ENCODE measurements at regions not wholly inside any gene's neighbourhood (a gene's known extent, or its start where the extent isn't known, plus 50 kb on each side); places are given as distances from the start of the nearest gene placed in this dataset.

DNA sequence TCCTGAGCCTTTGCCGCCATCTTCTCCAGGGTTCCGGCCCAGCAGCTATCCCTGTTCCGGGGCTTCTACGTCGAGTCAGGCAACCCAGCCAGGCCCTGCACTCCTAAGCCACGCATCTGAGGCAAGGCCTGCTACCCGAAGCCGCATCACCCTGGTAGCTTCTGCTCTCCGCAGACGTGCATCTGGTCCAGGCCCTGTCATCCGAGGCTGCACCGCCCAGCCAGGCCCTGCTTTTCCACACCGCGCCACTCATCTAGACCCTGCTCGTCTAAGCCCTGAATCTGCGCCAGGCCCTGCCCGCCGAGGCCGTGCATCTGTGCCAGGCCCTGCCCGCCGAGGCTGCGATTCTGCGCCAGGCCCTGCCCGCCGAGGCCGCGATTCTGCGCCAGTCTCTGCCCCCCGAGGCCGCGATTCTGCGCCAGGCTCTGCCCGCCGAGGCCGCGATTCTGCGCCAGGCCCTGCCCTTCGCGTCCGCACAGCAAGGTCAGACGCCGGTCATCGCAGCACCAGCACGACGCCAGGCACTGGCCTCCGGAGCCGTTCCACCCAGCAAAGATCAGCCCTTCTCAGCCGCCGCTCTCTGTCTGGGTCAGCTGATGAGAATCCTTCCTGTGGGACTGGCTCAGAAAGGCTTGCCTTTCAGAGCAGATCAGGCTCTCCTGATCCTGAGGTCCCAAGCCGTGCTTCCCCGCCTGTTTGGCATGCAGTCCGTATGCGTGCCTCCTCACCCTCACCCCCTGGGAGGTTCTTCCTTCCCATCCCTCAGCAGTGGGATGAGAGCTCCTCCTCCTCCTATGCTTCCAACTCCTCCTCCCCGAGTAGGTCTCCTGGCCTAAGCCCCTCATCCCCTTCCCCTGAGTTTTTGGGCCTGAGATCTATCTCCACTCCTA is 75.1 kb downstream of the NUDT10 start:
- H2AFZ ChIP-seq (ENCODE audit: low read depth, low read length) = no peak overlapping the region
- ChIA-PET POLR2A (no interaction called here), CTCF (no interaction called here)
- H3K4me3 ChIP-seq (replicated peaks in 1 of 3; ENCODE audit: insufficient read depth in 1 of 3, low read depth in 1 of 3, low read length in 3 of 3) = no peak overlapping the region
- no peak overlapping the region for H3K4me2 ChIP-seq (ENCODE audit: insufficient read depth, low read length)
- FAIRE-seq = no peak
- DNase-seq (ENCODE audit: low read depth, low spot score) = no peak
- no peaks in the 10 kb centered on the region for H3K79me2 ChIP-seq (ENCODE audit: control insufficient read depth, insufficient read depth, low read length)
- H3K9me1 ChIP-seq (replicated peaks; ENCODE audit: control insufficient read depth, extremely low read depth, insufficient read depth, low read length) = no peaks in the 10 kb centered on the region
- no peak for TF ChIP-seq JUN (IDR thresholded peaks at IDR 0.05; ENCODE audit: borderline replicate concordance, insufficient read depth, insufficient read length, low read depth)
- TF ChIP-seq, protein P1, sequence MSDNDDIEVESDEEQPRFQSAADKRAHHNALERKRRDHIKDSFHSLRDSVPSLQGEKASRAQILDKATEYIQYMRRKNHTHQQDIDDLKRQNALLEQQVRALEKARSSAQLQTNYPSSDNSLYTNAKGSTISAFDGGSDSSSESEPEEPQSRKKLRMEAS (IDR thresholded peaks at IDR 0.05; ENCODE audit: insufficient read depth, insufficient read length) = no peak
- TF ChIP-seq, protein P2, sequence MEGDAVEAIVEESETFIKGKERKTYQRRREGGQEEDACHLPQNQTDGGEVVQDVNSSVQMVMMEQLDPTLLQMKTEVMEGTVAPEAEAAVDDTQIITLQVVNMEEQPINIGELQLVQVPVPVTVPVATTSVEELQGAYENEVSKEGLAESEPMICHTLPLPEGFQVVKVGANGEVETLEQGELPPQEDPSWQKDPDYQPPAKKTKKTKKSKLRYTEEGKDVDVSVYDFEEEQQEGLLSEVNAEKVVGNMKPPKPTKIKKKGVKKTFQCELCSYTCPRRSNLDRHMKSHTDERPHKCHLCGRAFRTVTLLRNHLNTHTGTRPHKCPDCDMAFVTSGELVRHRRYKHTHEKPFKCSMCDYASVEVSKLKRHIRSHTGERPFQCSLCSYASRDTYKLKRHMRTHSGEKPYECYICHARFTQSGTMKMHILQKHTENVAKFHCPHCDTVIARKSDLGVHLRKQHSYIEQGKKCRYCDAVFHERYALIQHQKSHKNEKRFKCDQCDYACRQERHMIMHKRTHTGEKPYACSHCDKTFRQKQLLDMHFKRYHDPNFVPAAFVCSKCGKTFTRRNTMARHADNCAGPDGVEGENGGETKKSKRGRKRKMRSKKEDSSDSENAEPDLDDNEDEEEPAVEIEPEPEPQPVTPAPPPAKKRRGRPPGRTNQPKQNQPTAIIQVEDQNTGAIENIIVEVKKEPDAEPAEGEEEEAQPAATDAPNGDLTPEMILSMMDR (IDR thresholded peaks at IDR 0.05; ENCODE audit: extremely low read depth in 1 of 2, insufficient read depth in 1 of 2, low read depth in 1 of 2, low read length in 2 of 2) = no peak
- no peak for TF ChIP-seq POLR2A (IDR thresholded peaks at IDR 0.05; ENCODE audit: low read depth, low read length)
- no peak for TF ChIP-seq GATA2 (IDR thresholded peaks at IDR 0.05; ENCODE audit: insufficient read depth, insufficient read length, low read depth, low read length)
- TF ChIP-seq POLR2AphosphoS5 (IDR thresholded peaks at IDR 0.05; ENCODE audit: insufficient read depth, low read depth, low read length) = no peak
- no peak for TF ChIP-seq FOS (IDR thresholded peaks at IDR 0.05; ENCODE audit: borderline replicate concordance, insufficient read depth, low read length)
- BruUV-seq (replicated peaks) = no TSS peak
- no peaks in the 10 kb centered on the region for H4K20me1 ChIP-seq (replicated peaks; ENCODE audit: control insufficient read depth, extremely low read depth, insufficient read depth, low read length)
- no peak overlapping the region for H3K27ac ChIP-seq (ENCODE audit: insufficient read depth, low read depth, low read length)
- intact Hi-C loops (cut with micrococcal nuclease) (no loop called here), dilution Hi-C loops (cut with MboI; ENCODE audit: extremely low pct_ligation_motif_present, low sequenced_read_pairs) (no loop called here)
- H3K9me3 ChIP-seq (replicated peaks; ENCODE audit: control insufficient read depth, insufficient read depth, low read length) = no peaks in the 10 kb centered on the region
- H3K4me1 ChIP-seq (ENCODE audit: control insufficient read depth, extremely low read depth, insufficient read depth, low read length) = no peaks in the 10 kb centered on the region
- H3K9ac ChIP-seq (replicated peaks; ENCODE audit: extremely low read depth, insufficient read depth, low read length) = no peak overlapping the region
- H3K27me3 ChIP-seq (ENCODE audit: control insufficient read depth in 2 of 2, insufficient read depth in 2 of 2, low read length in 2 of 2) = no peaks in the 10 kb centered on the region
- no peaks in the 10 kb centered on the region for H3K36me3 ChIP-seq (ENCODE audit: control insufficient read depth in 2 of 2, extremely low read depth in 1 of 2, insufficient read depth in 2 of 2, low read length in 2 of 2)
